Nephron progenitor cell (in vitro differentiated cells): ENCODE measurements at regions not wholly inside any gene's neighbourhood (a gene's known extent, or its start where the extent isn't known, plus 50 kb on each side); places are given as distances from the start of the nearest gene placed in this dataset.

Source experiments
- DNase-seq: peaks from one replicate; pipeline ENCODE4 v3.0.0; 2021
- H3K27ac Mint-ChIP-seq: 2 replicates; pipeline ENCODE4 v1.8.0; 2021; ENCODE audit warnings: mild to moderate bottlenecking, moderate library complexity, mixed read lengths
- H3K27me3 Mint-ChIP-seq: 2 replicates; pipeline ENCODE4 v1.8.0; 2021; ENCODE audit warnings: mild to moderate bottlenecking, low read depth, mixed read lengths; ENCODE audit not compliant: poor library complexity
- H3K36me3 Mint-ChIP-seq: 2 replicates; pipeline ENCODE4 v1.8.0; 2021; ENCODE audit warnings: low read depth, mixed read lengths
- H3K4me1 Mint-ChIP-seq: 2 replicates; pipeline ENCODE4 v1.8.0; 2021; ENCODE audit warnings: mixed read lengths
- H3K4me3 Mint-ChIP-seq: 2 replicates; pipeline ENCODE4 v1.8.0; 2021; ENCODE audit warnings: mild to moderate bottlenecking, moderate library complexity, mixed read lengths
- H3K9me3 Mint-ChIP-seq: 2 replicates; pipeline ENCODE4 v1.8.0; 2021; ENCODE audit warnings: mild to moderate bottlenecking, moderate library complexity, mixed read lengths
- TF ChIP-seq, protein P1 (sequence below): fragments of 200-600 bp; sonication (generic); IDR thresholded peaks from 2 replicates; pipeline ENCODE4 v1.5.0; 2021; ENCODE audit warnings: antibody characterized with exemption

DNA sequence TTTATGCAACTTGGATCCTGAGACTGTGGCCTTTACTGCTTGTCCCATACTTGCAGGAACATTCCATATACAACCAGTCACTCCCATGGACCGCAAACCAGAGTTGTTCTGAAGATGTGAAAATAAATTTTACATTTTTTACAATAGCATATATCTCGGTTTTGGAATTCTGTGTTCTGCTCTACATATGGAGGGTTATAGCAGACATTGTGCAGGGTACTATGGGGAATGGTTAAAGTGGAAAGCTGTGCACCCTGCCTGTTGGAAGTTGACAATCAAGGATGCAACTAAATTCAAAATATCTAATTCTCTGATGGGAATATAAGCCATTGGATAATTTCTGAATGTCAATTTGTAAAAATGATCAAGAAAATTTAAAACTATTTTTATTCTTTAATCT is 603.3 kb downstream of the RAB28 start:
- no peak overlapping the region for H3K27ac Mint-ChIP-seq
- H3K9me3 Mint-ChIP-seq: peaks cover 11% of the 10 kb centered on the region
- TF ChIP-seq, protein P1, sequence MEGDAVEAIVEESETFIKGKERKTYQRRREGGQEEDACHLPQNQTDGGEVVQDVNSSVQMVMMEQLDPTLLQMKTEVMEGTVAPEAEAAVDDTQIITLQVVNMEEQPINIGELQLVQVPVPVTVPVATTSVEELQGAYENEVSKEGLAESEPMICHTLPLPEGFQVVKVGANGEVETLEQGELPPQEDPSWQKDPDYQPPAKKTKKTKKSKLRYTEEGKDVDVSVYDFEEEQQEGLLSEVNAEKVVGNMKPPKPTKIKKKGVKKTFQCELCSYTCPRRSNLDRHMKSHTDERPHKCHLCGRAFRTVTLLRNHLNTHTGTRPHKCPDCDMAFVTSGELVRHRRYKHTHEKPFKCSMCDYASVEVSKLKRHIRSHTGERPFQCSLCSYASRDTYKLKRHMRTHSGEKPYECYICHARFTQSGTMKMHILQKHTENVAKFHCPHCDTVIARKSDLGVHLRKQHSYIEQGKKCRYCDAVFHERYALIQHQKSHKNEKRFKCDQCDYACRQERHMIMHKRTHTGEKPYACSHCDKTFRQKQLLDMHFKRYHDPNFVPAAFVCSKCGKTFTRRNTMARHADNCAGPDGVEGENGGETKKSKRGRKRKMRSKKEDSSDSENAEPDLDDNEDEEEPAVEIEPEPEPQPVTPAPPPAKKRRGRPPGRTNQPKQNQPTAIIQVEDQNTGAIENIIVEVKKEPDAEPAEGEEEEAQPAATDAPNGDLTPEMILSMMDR: no peak
- DNase-seq: no peak
- peaks cover 26% of the 10 kb centered on the region for H3K4me1 Mint-ChIP-seq
- peaks cover 3% of the 10 kb centered on the region for H3K27me3 Mint-ChIP-seq
- no peaks in the 10 kb centered on the region for H3K36me3 Mint-ChIP-seq
- H3K4me3 Mint-ChIP-seq: no peak overlapping the region

DNA sequence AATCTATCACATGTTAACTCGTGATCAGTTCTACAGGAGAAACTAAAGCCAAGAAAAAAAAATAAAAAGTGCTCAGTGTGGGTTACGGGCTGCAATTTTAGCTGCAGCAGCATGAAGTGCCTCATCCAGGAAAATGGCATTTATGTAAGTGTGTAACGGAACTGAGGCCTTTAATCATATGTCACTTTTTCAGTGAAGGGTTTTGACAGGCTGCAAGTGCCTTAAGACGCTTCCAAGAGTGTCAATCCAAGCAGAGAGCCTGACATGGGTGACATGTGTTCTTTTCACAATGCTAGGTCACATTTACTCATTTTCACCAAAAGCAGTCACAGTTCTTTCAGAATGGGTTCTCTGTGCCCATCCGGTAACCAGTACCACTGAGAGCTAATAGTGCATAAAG is 604.6 kb downstream of the RAB28 start:
- Mint-ChIP-seq H3K27me3 (peaks cover 3% of the 10 kb centered on the region), H3K27ac (no peak overlapping the region), H3K36me3 (no peaks in the 10 kb centered on the region), H3K4me1 (peaks cover 28% of the 10 kb centered on the region), H3K9me3 (peaks cover 8% of the 10 kb centered on the region), H3K4me3 (no peak overlapping the region)
- TF ChIP-seq, protein P1: no peak
- no peak for DNase-seq

GRCh38 chr4:12875640-12876243 is 608.4 kb downstream of the RAB28 start:
- Mint-ChIP-seq H3K4me1 (peaks cover 26% of the 10 kb centered on the region), H3K9me3 (peaks cover 2% of the 10 kb centered on the region), H3K36me3 (no peaks in the 10 kb centered on the region), H3K27ac (peak overlapping the region; percentile 25), H3K4me3 (no peak overlapping the region), H3K27me3 (no peaks in the 10 kb centered on the region)
- TF ChIP-seq, protein P1: no peak
- no peak for DNase-seq

- Mint-ChIP-seq H3K4me1 (peaks cover 26% of the 10 kb centered on the region), H3K36me3 (peaks cover 4% of the 10 kb centered on the region), H3K27ac (no peak overlapping the region), H3K9me3 (peaks cover 16% of the 10 kb centered on the region), H3K4me3 (no peak overlapping the region), H3K27me3 (peaks cover 3% of the 10 kb centered on the region)
- TF ChIP-seq, protein P1: no peak
- no peak for DNase-seq
Observed at GRCh38 chr4:12873351-12873750, 610.8 kb downstream of the RAB28 start.

GRCh38 chr4:12861422-12861821 is 622.7 kb downstream of the RAB28 start:
- TF ChIP-seq, protein P1: no peak
- no peak overlapping the region for H3K4me3 Mint-ChIP-seq

More at GRCh38 chr4:12861422-12861821, 622.7 kb downstream of the RAB28 start:
- H3K36me3 Mint-ChIP-seq: no peaks in the 10 kb centered on the region
- peaks cover 4% of the 10 kb centered on the region for H3K27me3 Mint-ChIP-seq
- no peaks in the 10 kb centered on the region for H3K9me3 Mint-ChIP-seq
- no peak overlapping the region for H3K27ac Mint-ChIP-seq
- H3K4me1 Mint-ChIP-seq: no peaks in the 10 kb centered on the region
- DNase-seq: no peak
